OCI-LY7 (cell line): ENCODE measurements at regions not wholly inside any gene's neighbourhood (a gene's known extent, or its start where the extent isn't known, plus 50 kb on each side); places are given as distances from the start of the nearest gene placed in this dataset.
A peak's percentile ranks its signal among the peaks of the same experiment; 100 is the strongest.

ENCODE experiments used
- BruUV-seq: library from RNA; stranded (reverse); fragments of 400-500 nt; replicated peaks from 2 replicates; lab custom pipeline; 2021; lab: Mats Ljungman, UMichigan
- CTCF ChIA-PET: fragments of 300-600 bp; sonication (Branson Sonifier 250); formaldehyde crosslinking; loops from one replicate; lab custom pipeline; 2022; ENCODE audit warnings: antibody characterized with exemption; ENCODE audit not compliant: unreplicated experiment; lab: Charles Lee
- POLR2A ChIA-PET: fragments of 300-600 bp; sonication (Branson Sonifier 250); formaldehyde crosslinking; loops from one replicate; lab custom pipeline; 2022; ENCODE audit warnings: antibody characterized with exemption; lab: Charles Lee
- DNase-seq: peaks from one replicate; pipeline ENCODE4 v3.0.0-alpha.2; 2015; ENCODE audit warnings: low spot score
- H2AFZ ChIP-seq: fragments of 200-600 bp; sonication (generic), shearing (Covaris generic); 2 replicates; pipeline ENCODE4 v1.6.1; 2014; ENCODE audit warnings: mild to moderate bottlenecking, antibody characterized with exemption, low read length, moderate library complexity
- H3K27ac ChIP-seq: fragments of 200-600 bp; sonication (generic); 2 replicates; pipeline ENCODE4 v1.5.1; 2014; ENCODE audit warnings: mixed run types, low read depth, mild to moderate bottlenecking, moderate library complexity, low read length, inconsistent platforms; ENCODE audit not compliant: poor library complexity, severe bottlenecking
- H3K36me3 ChIP-seq: fragments of 200-600 bp; sonication (generic); 2 replicates; pipeline ENCODE4 v1.6.1; 2014; ENCODE audit warnings: mild to moderate bottlenecking, antibody characterized with exemption, low read length, moderate library complexity, mixed read lengths; ENCODE audit not compliant: insufficient read depth
- H3K4me1 ChIP-seq: fragments of 200-600 bp; sonication (generic); 2 replicates; pipeline ENCODE4 v1.5.1; 2014; ENCODE audit warnings: mild to moderate bottlenecking, low read length; ENCODE audit not compliant: insufficient read depth, poor library complexity, severe bottlenecking
- H3K4me2 ChIP-seq: fragments of 200-600 bp; sonication (generic); 2 replicates; pipeline ENCODE4 v1.6.1; 2014; ENCODE audit warnings: mild to moderate bottlenecking, low read length
- H3K4me3 ChIP-seq: fragments of 200-600 bp; sonication (generic); 2 replicates; pipeline ENCODE4 v1.5.1; 2014; ENCODE audit warnings: mild to moderate bottlenecking, low read depth, low read length; ENCODE audit not compliant: poor library complexity, severe bottlenecking
- H3K79me2 ChIP-seq: fragments of 200-600 bp; sonication (generic); 2 replicates; pipeline ENCODE4 v1.6.1; 2016; ENCODE audit warnings: low read depth, mild to moderate bottlenecking, low read length, moderate library complexity, mixed read lengths; ENCODE audit not compliant: insufficient read depth
- H3K9me2 ChIP-seq: fragments of 200-600 bp; sonication (generic); 2 replicates; pipeline ENCODE4 v1.6.1; 2016; ENCODE audit warnings: mild to moderate bottlenecking, low read length, mixed read lengths; ENCODE audit not compliant: insufficient read depth
- H3K9me3 ChIP-seq: fragments of 200-600 bp; sonication (generic); 2 replicates; pipeline ENCODE4 v1.6.1; 2014; ENCODE audit warnings: mild to moderate bottlenecking, mixed run types, low read length, mixed read lengths
- H4K20me1 ChIP-seq: fragments of 200-600 bp; sonication (generic); 2 replicates; pipeline ENCODE4 v1.6.1; 2014; ENCODE audit warnings: mild to moderate bottlenecking, antibody characterized with exemption, low read length, moderate library complexity, mixed read lengths; ENCODE audit not compliant: insufficient read depth
- EZH2phosphoT487 ChIP-seq: fragments of 200-600 bp; sonication (generic); IDR thresholded peaks from 2 replicates; pipeline ENCODE4 v1.6.1; 2018; ENCODE audit warnings: low read depth, borderline replicate concordance, mild to moderate bottlenecking, mixed run types, antibody characterized with exemption, low read length, moderate library complexity, mixed read lengths
- intact Hi-C: fragments of 100-400 bp; cut with micrococcal nuclease; formaldehyde crosslinking; loops from one replicate; pipeline ENCODE4 v1.10.0; 2022; ENCODE audit not compliant: unreplicated experiment
- TF ChIP-seq, protein P1 (sequence below): fragments of 200-600 bp; sonication (generic); conservative IDR thresholded peaks from 2 replicates; pipeline ENCODE4 v1.5.1; 2014; ENCODE audit warnings: mild to moderate bottlenecking, antibody characterized with exemption, low read length, moderate library complexity, mixed read lengths

- H3K9me2 ChIP-seq = no peaks in the 10 kb centered on the region
- intact Hi-C loops = no loop called here
- POLR2A ChIA-PET = no interaction called here
- no TSS peak for BruUV-seq
- CTCF ChIA-PET = no interaction called here
- H3K4me3 ChIP-seq = no peak overlapping the region
- TF ChIP-seq EZH2phosphoT487 = no peak
- TF ChIP-seq, protein P1, sequence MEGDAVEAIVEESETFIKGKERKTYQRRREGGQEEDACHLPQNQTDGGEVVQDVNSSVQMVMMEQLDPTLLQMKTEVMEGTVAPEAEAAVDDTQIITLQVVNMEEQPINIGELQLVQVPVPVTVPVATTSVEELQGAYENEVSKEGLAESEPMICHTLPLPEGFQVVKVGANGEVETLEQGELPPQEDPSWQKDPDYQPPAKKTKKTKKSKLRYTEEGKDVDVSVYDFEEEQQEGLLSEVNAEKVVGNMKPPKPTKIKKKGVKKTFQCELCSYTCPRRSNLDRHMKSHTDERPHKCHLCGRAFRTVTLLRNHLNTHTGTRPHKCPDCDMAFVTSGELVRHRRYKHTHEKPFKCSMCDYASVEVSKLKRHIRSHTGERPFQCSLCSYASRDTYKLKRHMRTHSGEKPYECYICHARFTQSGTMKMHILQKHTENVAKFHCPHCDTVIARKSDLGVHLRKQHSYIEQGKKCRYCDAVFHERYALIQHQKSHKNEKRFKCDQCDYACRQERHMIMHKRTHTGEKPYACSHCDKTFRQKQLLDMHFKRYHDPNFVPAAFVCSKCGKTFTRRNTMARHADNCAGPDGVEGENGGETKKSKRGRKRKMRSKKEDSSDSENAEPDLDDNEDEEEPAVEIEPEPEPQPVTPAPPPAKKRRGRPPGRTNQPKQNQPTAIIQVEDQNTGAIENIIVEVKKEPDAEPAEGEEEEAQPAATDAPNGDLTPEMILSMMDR = no peak
- no peak overlapping the region for H3K4me2 ChIP-seq
- no peaks in the 10 kb centered on the region for H3K9me3 ChIP-seq
- H3K79me2 ChIP-seq = no peaks in the 10 kb centered on the region
- H3K4me1 ChIP-seq = no peaks in the 10 kb centered on the region
- no peak overlapping the region for H2AFZ ChIP-seq
- H3K27ac ChIP-seq = no peak overlapping the region
- no peaks in the 10 kb centered on the region for H4K20me1 ChIP-seq
- H3K36me3 ChIP-seq = no peaks in the 10 kb centered on the region
- DNase-seq = no peak
Measured at GRCh38 chrX:66399273-66399672, 235.2 kb downstream of the HEPH start.

DNA sequence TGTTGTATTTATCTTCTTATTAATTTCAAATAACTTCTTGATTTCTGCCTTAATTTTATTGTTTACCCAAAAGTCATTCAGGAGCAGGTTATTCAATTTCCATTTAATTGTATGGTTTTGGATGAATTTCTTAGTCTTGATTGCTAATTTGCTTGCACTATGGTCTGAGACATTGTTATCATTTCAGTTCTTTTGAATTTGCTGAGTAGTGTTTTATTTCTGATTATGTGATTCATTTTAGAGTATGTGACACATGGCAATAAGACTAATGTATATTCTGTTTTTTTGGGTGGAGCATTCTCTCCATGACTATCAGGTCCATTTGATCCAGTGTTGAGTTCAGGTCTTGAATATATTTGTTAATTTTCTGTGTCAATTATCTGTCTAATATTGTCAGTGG, 236.7 kb downstream of the EDA2R start:
- ChIA-PET CTCF (no interaction called here), POLR2A (no interaction called here)
- Histone ChIP-seq H3K79me2 (no peaks in the 10 kb centered on the region), H3K27ac (no peak overlapping the region), H3K36me3 (no peaks in the 10 kb centered on the region), H2AFZ (no peak overlapping the region), H3K9me2 (no peaks in the 10 kb centered on the region), H3K4me1 (no peaks in the 10 kb centered on the region), H3K4me3 (no peak overlapping the region), H4K20me1 (no peaks in the 10 kb centered on the region), H3K4me2 (no peak overlapping the region), H3K9me3 (no peaks in the 10 kb centered on the region)
- BruUV-seq = no TSS peak
- no peak for TF ChIP-seq EZH2phosphoT487
- TF ChIP-seq, protein P1 = no peak
- DNase-seq = no peak
- intact Hi-C loops = no loop called here

- POLR2A ChIA-PET = no interaction called here
- Histone ChIP-seq H3K79me2 (no peaks in the 10 kb centered on the region), H3K36me3 (no peaks in the 10 kb centered on the region), H3K9me3 (no peaks in the 10 kb centered on the region), H4K20me1 (no peaks in the 10 kb centered on the region), H3K4me2 (no peak overlapping the region), H3K9me2 (no peaks in the 10 kb centered on the region), H2AFZ (no peak overlapping the region), H3K4me1 (no peaks in the 10 kb centered on the region), H3K27ac (no peak overlapping the region), H3K4me3 (no peak overlapping the region)
- no TSS peak for BruUV-seq
- TF ChIP-seq, protein P1 = peak; percentile 59
- no peak for TF ChIP-seq EZH2phosphoT487
- peak; percentile 3 for DNase-seq
- intact Hi-C loops = no loop called here
- CTCF ChIA-PET = no interaction called here
Measured at GRCh38 chrX:66408507-66408906, 230.4 kb downstream of the EDA2R start.
